ACC112 (cell line): ENCODE measurements at regions not wholly inside any gene's neighbourhood (a gene's known extent, or its start where the extent isn't known, plus 50 kb on each side); places are given as distances from the start of the nearest gene placed in this dataset.

Source experiments
- H2AFZ ChIP-seq: fragments of 200-600 bp; sonication (generic); one replicate; pipeline ENCODE4 v1.6.0; 2017; ENCODE audit warnings: antibody characterized with exemption, low read length; ENCODE audit not compliant: unreplicated experiment
- H3K27ac ChIP-seq: fragments of 200-600 bp; sonication (generic); 2 replicates; pipeline ENCODE4 v1.5.1; 2014; ENCODE audit warnings: low read depth, mild to moderate bottlenecking, antibody characterized with exemption, low read length, moderate library complexity
- H3K27me3 ChIP-seq: fragments of 200-600 bp; sonication (generic); 2 replicates; pipeline ENCODE4 v1.6.1; 2014; ENCODE audit warnings: mild to moderate bottlenecking, antibody characterized with exemption, low read length, moderate library complexity, mixed read lengths; ENCODE audit not compliant: insufficient read depth
- H3K36me3 ChIP-seq: fragments of 200-600 bp; sonication (generic); 2 replicates; pipeline ENCODE4 v1.6.1; 2016; ENCODE audit warnings: mild to moderate bottlenecking, antibody characterized with exemption, low read length, moderate library complexity, mixed read lengths; ENCODE audit not compliant: insufficient read depth
- H3K4me1 ChIP-seq: fragments of 200-600 bp; sonication (generic); one replicate; pipeline ENCODE4 v1.6.1; 2016; ENCODE audit warnings: low read length, mixed read lengths; ENCODE audit not compliant: insufficient read depth, unreplicated experiment, control insufficient read depth
- H3K4me3 ChIP-seq: fragments of 200-600 bp; sonication (generic); 2 replicates; pipeline ENCODE4 v1.5.1; 2014; ENCODE audit warnings: mild to moderate bottlenecking, low read depth, low read length
- H3K79me2 ChIP-seq: fragments of 200-600 bp; sonication (generic); one replicate; pipeline ENCODE4 v1.6.0; 2016; ENCODE audit warnings: low read length; ENCODE audit not compliant: control insufficient read depth, unreplicated experiment, insufficient read depth

- Histone ChIP-seq H2AFZ (no peak overlapping the region), H3K27ac (no peak overlapping the region), H3K36me3 (no peaks in the 10 kb centered on the region), H3K4me3 (no peak overlapping the region), H3K4me1 (no peaks in the 10 kb centered on the region), H3K27me3 (peaks cover 12% of the 10 kb centered on the region; the same call in 1 of the 2 replicates), H3K79me2 (no peaks in the 10 kb centered on the region)
Measured at GRCh38 chr5:74177961-74178360, 462.6 kb downstream of the ENC1 start.

GRCh38 chr5:74174366-74174765 is 466.2 kb downstream of the ENC1 start:
- Histone ChIP-seq H3K27me3 (peaks cover 18% of the 10 kb centered on the region; the same call in 1 of the 2 replicates), H3K4me1 (no peaks in the 10 kb centered on the region), H2AFZ (no peak overlapping the region), H3K4me3 (no peak overlapping the region), H3K79me2 (no peaks in the 10 kb centered on the region), H3K27ac (no peak overlapping the region), H3K36me3 (no peaks in the 10 kb centered on the region)

DNA sequence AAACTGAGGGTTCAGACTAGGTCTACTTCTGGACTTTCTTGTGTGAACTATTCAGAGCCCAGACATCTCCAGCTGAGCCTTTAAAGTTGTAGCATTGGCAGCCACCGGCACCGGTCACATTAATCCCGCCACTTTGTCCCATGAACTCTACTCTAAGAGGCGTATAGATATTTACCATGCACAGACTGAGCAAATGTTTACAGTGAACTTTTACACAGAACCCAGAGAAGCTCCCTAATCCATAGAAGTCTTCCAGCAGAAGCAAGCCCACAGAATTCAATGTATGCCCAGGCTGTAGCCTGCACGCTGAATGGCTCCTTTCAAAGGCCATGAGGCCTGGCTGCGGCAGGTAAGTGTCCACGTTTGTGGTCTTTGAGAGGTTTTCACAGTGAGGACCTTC is 466.9 kb downstream of the ENC1 start:
- Histone ChIP-seq H3K27ac (no peak overlapping the region), H3K4me1 (no peaks in the 10 kb centered on the region), H3K4me3 (no peak overlapping the region), H3K27me3 (peaks cover 18% of the 10 kb centered on the region; the same call in 1 of the 2 replicates), H2AFZ (no peak overlapping the region), H3K36me3 (no peaks in the 10 kb centered on the region), H3K79me2 (no peaks in the 10 kb centered on the region)

GRCh38 chr5:74173241-74173640 is 467.3 kb downstream of the ENC1 start:
- no peak overlapping the region for H3K27ac ChIP-seq
- no peak overlapping the region for H3K4me3 ChIP-seq
- H2AFZ ChIP-seq: no peak overlapping the region
- H3K36me3 ChIP-seq: no peaks in the 10 kb centered on the region
- no peaks in the 10 kb centered on the region for H3K4me1 ChIP-seq
- H3K79me2 ChIP-seq: no peaks in the 10 kb centered on the region
- peaks cover 18% of the 10 kb centered on the region; the same call in 1 of the 2 replicates for H3K27me3 ChIP-seq

GRCh38 chr5:74169701-74170100 is 470.8 kb downstream of the ENC1 start:
- H3K36me3 ChIP-seq: no peaks in the 10 kb centered on the region
- H3K79me2 ChIP-seq: no peaks in the 10 kb centered on the region
- peaks cover 11% of the 10 kb centered on the region; the same call in 1 of the 2 replicates for H3K27me3 ChIP-seq
- H3K27ac ChIP-seq: no peak overlapping the region
- H3K4me3 ChIP-seq: no peak overlapping the region
- peaks cover 11% of the 10 kb centered on the region for H3K4me1 ChIP-seq
- H2AFZ ChIP-seq: no peak overlapping the region

DNA sequence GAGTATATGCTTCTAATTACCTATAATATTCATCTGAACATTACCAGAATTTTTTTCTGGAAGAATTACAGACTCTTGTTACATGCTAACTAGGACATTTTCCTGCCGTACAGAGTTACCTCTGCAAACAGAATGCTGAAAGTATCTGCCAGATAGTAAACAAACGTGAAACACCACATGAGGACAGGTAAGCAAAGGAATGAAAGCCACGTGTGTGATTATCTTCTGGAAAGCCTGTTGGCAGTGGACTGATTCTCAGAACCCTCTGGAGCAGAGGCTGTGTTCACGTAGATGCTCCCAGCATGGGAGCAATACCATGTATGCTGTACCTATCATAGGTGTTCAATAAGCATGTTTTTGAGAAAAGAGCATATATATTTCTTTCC is 472.6 kb downstream of the ENC1 start:
- Histone ChIP-seq H3K27ac (no peak overlapping the region), H2AFZ (no peak overlapping the region), H3K36me3 (no peaks in the 10 kb centered on the region), H3K27me3 (peaks cover 6% of the 10 kb centered on the region; the same call in 1 of the 2 replicates), H3K79me2 (no peaks in the 10 kb centered on the region), H3K4me3 (no peak overlapping the region), H3K4me1 (peaks cover 11% of the 10 kb centered on the region)

DNA sequence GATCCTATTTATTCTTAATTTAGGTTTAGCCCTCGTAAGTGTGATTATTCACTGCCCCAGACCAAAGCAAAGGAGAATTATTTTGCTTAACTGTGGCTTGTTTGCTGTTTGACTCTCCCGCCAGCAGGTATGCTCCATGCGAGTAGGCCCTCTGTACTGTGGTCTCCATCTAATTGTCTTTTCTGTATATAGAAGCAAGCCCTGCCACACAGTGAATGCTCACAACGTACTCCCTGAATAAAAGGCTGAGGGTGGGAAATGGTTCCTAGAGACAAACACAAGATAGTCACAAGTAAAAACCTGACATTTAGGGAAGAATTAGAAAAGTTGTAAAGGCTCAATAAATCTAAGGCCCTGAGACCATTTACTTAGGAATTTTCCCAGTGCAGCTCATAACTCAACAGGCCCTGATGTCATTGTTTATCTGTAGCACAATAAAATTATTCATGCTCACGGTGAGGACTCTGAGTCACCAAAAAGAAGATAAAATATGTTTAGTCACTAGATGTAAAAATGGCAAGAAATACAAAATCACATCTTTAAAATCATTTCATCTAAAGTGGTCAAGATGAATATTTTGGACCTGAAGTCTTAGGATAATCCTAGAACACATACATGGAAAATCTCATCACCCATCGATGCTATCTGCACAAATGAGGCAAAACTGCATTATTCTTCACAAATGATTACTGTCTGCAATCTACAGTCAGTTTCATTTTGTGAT is 473.2 kb downstream of the ENC1 start:
- peak overlapping the region; percentile 56 for H3K27ac ChIP-seq
- no peak overlapping the region for H2AFZ ChIP-seq
- H3K4me1 ChIP-seq: peaks cover 11% of the 10 kb centered on the region
- H3K27me3 ChIP-seq: peaks cover under 1% of the 10 kb centered on the region; the same call in 1 of the 2 replicates
- H3K36me3 ChIP-seq: no peaks in the 10 kb centered on the region
- no peaks in the 10 kb centered on the region for H3K79me2 ChIP-seq
- H3K4me3 ChIP-seq: no peak overlapping the region

- H3K79me2 ChIP-seq: no peaks in the 10 kb centered on the region
- H3K4me3 ChIP-seq: no peak overlapping the region
- peaks cover 11% of the 10 kb centered on the region for H3K4me1 ChIP-seq
- no peak overlapping the region for H3K27ac ChIP-seq
- no peaks in the 10 kb centered on the region for H3K27me3 ChIP-seq
- no peak overlapping the region for H2AFZ ChIP-seq
- no peaks in the 10 kb centered on the region for H3K36me3 ChIP-seq
Measured at GRCh38 chr5:74166064-74166463, 474.5 kb downstream of the ENC1 start.

- Histone ChIP-seq H3K4me3 (no peak overlapping the region), H3K4me1 (peaks cover 11% of the 10 kb centered on the region), H2AFZ (no peak overlapping the region), H3K27ac (no peak overlapping the region), H3K36me3 (no peaks in the 10 kb centered on the region), H3K79me2 (no peaks in the 10 kb centered on the region), H3K27me3 (no peaks in the 10 kb centered on the region)
Measured at GRCh38 chr5:74164725-74165235, 475.7 kb downstream of the ENC1 start.

DNA sequence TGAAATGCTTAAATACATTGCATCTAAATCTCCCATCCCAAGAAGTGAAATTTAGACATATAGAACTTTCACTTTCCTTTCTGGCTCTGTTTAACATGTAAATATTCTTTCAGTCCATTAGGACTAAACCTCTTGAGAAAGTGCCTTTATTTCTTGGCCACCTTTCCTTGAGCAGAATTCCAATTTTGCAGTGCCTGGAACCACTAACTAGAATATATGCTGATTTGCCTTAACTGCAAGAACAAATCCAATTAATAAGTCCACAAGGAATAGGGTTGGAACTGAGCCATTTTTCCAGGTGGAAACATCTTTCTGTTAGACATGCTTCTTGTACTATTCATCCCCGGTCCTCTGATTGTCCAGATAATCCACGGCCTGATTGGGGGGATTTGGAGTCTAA is 478.0 kb downstream of the ENC1 start:
- Histone ChIP-seq H2AFZ (peak overlapping the region; percentile 7), H3K27me3 (no peaks in the 10 kb centered on the region), H3K4me1 (peaks cover 4% of the 10 kb centered on the region), H3K4me3 (peak overlapping the region; percentile 15; the same call in 1 of the 2 replicates), H3K36me3 (no peaks in the 10 kb centered on the region), H3K79me2 (no peaks in the 10 kb centered on the region), H3K27ac (no peak overlapping the region)

DNA sequence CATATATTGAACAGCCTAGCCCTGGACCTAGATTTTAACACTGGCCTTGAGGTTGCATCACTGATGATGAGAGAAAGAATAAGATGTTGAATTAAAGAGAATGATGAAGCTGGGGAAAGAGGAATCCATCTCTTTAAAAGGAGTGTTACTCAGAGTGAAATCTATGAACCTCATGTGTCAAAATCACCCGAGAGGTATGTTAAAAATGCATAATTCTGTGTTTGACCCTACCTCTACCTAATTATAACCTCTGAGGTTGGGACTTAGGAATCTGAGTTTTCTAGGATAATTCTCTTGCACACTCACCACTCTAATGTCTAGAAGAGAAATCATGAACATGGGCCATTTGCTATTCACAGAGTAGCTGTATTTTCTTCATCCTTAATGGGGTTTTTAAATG is 479.4 kb downstream of the ENC1 start:
- Histone ChIP-seq H2AFZ (no peak overlapping the region), H3K27me3 (no peaks in the 10 kb centered on the region), H3K4me1 (no peaks in the 10 kb centered on the region), H3K79me2 (no peaks in the 10 kb centered on the region), H3K27ac (no peak overlapping the region), H3K36me3 (no peaks in the 10 kb centered on the region), H3K4me3 (no peak overlapping the region)
